GM13976 (cell line): ENCODE measurements at regions not wholly inside any gene's neighbourhood (a gene's known extent, or its start where the extent isn't known, plus 50 kb on each side); places are given as distances from the start of the nearest gene placed in this dataset.

Experiments
- DNase-seq: peaks from one replicate; pipeline ENCODE4 v3.0.0; 2012; ENCODE audit warnings: low spot score
- CTCF ChIP-seq: IDR thresholded peaks from 2 replicates; pipeline ENCODE4 v1.5.1; 2012; ENCODE audit warnings: borderline replicate concordance, mild to moderate bottlenecking; ENCODE audit not compliant: insufficient read depth; ENCODE audit errors: extremely low read depth, missing control alignments, control extremely low read depth
- in situ Hi-C: fragments of 300-500 bp; cut with MboI; formaldehyde crosslinking; loops from one replicate; pipeline ENCODE4 v1.12.0; 2022; ENCODE audit warnings: low sequenced_read_pairs, mixed read lengths, inconsistent platforms; ENCODE audit not compliant: unreplicated experiment

DNA sequence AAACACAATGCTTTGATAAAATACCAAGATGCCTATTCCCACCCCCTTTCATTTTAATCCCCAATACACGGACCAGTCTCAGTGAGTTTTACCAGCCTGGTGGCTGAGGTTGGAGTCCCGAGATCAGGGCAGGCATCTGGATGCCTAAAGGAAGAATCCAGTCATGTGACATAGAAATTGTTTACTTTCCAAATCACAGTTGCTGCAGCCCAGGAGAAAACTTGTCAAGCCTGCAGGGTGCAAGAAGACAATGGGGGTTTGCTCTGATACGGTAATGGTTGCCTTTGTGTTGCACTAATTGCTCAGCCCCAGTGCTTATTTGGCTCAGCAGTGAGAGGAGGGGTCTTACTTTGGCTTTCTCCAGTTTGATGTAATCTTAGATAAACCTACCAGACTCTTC is 308.5 kb upstream of the POU3F2 start:
- in situ Hi-C loops, result no loop called here
- DNase-seq, result no peak
- TF ChIP-seq CTCF, result no peak

DNA sequence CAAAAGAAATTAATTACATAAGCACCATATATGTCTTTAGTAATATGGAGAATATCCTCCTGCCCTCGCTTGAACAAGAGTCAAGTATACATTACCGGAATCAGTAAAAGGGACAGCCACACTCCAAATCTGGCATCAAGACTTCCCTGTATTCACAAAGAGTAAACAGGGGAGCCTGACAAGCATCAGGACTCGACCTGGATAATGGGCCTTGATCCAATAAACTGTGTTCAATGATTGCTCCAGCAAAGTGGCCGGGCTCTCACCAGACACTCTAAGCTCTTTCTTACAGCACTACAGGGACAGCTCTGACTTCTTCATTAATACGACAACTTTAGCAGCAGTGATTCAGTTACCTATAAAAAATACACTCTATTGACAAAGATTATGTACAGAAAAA is 307.9 kb upstream of the POU3F2 start:
- DNase-seq, result no peak

GRCh38 chr6:98529364-98529763 is 305.0 kb upstream of the POU3F2 start:
- DNase-seq, result no peak
- in situ Hi-C loops, result no loop called here
- no peak for TF ChIP-seq CTCF

More for the DNA sequence above, 307.9 kb upstream of the POU3F2 start:
- in situ Hi-C loops, result no loop called here
- TF ChIP-seq CTCF, result no peak

GRCh38 chr6:98530732-98531131 is 303.6 kb upstream of the POU3F2 start:
- no peak for DNase-seq
- in situ Hi-C loops, result no loop called here
- TF ChIP-seq CTCF, result no peak

DNA sequence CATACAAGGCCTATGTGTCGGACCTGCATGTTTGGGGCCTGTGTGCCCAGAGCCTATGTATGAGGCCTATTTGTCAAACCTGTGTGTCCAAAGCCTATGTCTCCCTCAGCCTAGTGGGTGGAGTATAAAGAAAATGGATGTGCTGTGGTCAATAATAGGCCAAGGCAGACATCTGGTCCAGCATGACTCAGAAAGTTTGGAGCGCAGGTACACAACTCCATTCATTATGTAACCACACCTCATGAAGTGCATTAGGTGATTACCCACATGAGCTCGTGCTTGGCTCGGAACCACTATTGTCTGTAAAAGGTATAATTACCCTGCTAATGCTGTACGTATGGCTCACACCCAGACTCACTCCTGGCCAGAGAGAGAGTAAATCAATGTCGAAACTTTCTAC is 302.4 kb upstream of the POU3F2 start:
- no peak for TF ChIP-seq CTCF
- DNase-seq, result no peak
- in situ Hi-C loops, result no loop called here

- DNase-seq, result no peak
- TF ChIP-seq CTCF, result no peak
- in situ Hi-C loops, result no loop called here
Measured at GRCh38 chr6:98539741-98540140, 294.6 kb upstream of the POU3F2 start.

- in situ Hi-C loops, result no loop called here
- TF ChIP-seq CTCF, result no peak
- DNase-seq, result no peak
Measured at GRCh38 chr6:98546376-98546775, 288.0 kb upstream of the POU3F2 start.
